ENCODE measurements at regions not wholly inside any gene's neighbourhood (a gene's known extent, or its start where the extent isn't known, plus 50 kb on each side); places are given as distances from the start of the nearest gene placed in this dataset.

- peaks cover 3 to 16% (median 12%) of the 10 kb centered on the region in 3 donors for H3K27me3 ChIP-seq (ENCODE audit: insufficient read depth in 3 of 3, low read length in 2 of 3)
- H3K4me3 ChIP-seq, result no peak overlapping the region
- intact Hi-C loops (cut with DNase I), result no loop called here
- DNase-seq (no peak), ATAC-seq (no peak)
- H3K4me1 ChIP-seq, result no peaks in the 10 kb centered on the region
- H3K9me3 ChIP-seq, result no peaks in the 10 kb centered on the region
- no peak for TF ChIP-seq CTCF (IDR thresholded peaks at IDR 0.05)
- whole genome bisulfite sequencing, 3 donors, result 64 to 67% (median 67%) methylated on average over 3 of the region's 3 CpGs
- H3K36me3 ChIP-seq (ENCODE audit: insufficient read depth in 1 of 2, low read depth in 1 of 2), result no peaks in the 10 kb centered on the region
- no peak overlapping the region for H3K27ac ChIP-seq
Observed at GRCh38 chr10:2990764-2991163, 76.6 kb upstream of the PFKP start.

GRCh38 chr10:2989292-2989947 lies 77.9 kb upstream of the PFKP start:
- Histone ChIP-seq H3K4me3 (no peak overlapping the region), H3K9me3 (no peaks in the 10 kb centered on the region), H3K27me3 (ENCODE audit: insufficient read depth in 3 of 3, low read length in 2 of 3) (peaks cover 0 to 22% (median 12%) of the 10 kb centered on the region in 3 donors), H3K27ac (no peak overlapping the region), H3K36me3 (ENCODE audit: insufficient read depth in 1 of 2, low read depth in 1 of 2) (no peaks in the 10 kb centered on the region), H3K4me1 (no peaks in the 10 kb centered on the region)
- DNase-seq, result no peak
- no peak for TF ChIP-seq CTCF (IDR thresholded peaks at IDR 0.05)
- 71 to 76% (median 73%) methylated on average over 4 of the region's 4 CpGs for WGBS, 3 donors
- ATAC-seq, result no peak
- intact Hi-C loops (cut with DNase I), result no loop called here

GRCh38 chr10:2987185-2987768 lies 80.1 kb upstream of the PFKP start:
- Histone ChIP-seq H3K4me3 (no peak overlapping the region), H3K27ac (no peak overlapping the region), H3K27me3 (ENCODE audit: insufficient read depth in 3 of 3, low read length in 2 of 3) (peaks cover 0 to 19% (median 14%) of the 10 kb centered on the region in 3 donors), H3K4me1 (no peaks in the 10 kb centered on the region), H3K9me3 (no peaks in the 10 kb centered on the region), H3K36me3 (ENCODE audit: insufficient read depth in 1 of 2, low read depth in 1 of 2) (no peaks in the 10 kb centered on the region)
- WGBS, 3 donors, result 39 to 43% (median 43%) methylated on average over 2 of the region's 2 CpGs
- ATAC-seq (no peak), DNase-seq (no peak)
- intact Hi-C loops (cut with DNase I), result no loop called here
- TF ChIP-seq CTCF (IDR thresholded peaks at IDR 0.05), result no peak

DNA sequence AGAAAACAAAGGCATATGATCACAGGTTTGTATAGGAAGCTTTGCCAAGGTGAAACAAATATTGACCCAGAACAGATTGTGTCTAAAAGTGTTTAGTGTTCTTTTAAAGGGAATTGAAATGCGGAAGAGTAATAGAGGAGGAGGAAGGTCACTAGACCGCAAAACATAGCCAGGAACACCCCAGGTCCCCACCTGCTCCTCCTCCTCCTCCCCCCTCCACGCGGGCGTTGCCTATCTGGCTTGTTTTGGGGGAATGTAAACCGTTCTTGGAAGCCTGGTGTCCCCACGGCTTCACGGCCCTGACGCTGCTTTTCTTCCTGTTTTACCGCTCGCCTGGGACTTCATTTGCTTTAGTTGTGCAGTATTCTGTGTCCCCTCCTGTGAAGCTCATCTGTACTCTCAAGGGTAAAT lies 81.0 kb upstream of the PFKP start:
- Histone ChIP-seq H3K4me1 (no peaks in the 10 kb centered on the region), H3K9me3 (no peaks in the 10 kb centered on the region), H3K36me3 (ENCODE audit: insufficient read depth in 1 of 2, low read depth in 1 of 2) (no peaks in the 10 kb centered on the region), H3K4me3 (no peak overlapping the region), H3K27ac (no peak overlapping the region), H3K27me3 (ENCODE audit: insufficient read depth in 3 of 3, low read length in 2 of 3) (peaks cover 0 to 19% (median 14%) of the 10 kb centered on the region in 3 donors)
- ATAC-seq, result no peak
- TF ChIP-seq CTCF (IDR thresholded peaks at IDR 0.05), result no peak
- DNase-seq, result no peak
- intact Hi-C loops (cut with DNase I), result no loop called here
- 20 to 28% (median 23%) methylated on average over 11 of the region's 11 CpGs for WGBS, 3 donors
